Fibroblast of lung (primary cell): ENCODE measurements at regions not wholly inside any gene's neighbourhood (a gene's known extent, or its start where the extent isn't known, plus 50 kb on each side); places are given as distances from the start of the nearest gene placed in this dataset.

ENCODE experiments used
- DNase-seq, 2 donors: peaks; one replicate each; pipeline versions ENCODE4 v3.0.0 to v3.0.0-alpha.2; 2010; ENCODE audit warnings: low read depth in 2 of 2
- H2AFZ ChIP-seq: 2 replicates; pipeline ENCODE4 v1.5.1; 2012; ENCODE audit warnings: low read length, control low read depth, inconsistent platforms
- H3K27ac ChIP-seq: 2 replicates; pipeline ENCODE4 v1.5.1; 2011; ENCODE audit warnings: low read length, control low read depth; ENCODE audit not compliant: insufficient read depth
- H3K27me3 ChIP-seq: 2 replicates; pipeline ENCODE4 v1.5.1; 2011; ENCODE audit warnings: mild to moderate bottlenecking, low read length; ENCODE audit not compliant: control insufficient read depth, insufficient read depth
- H3K36me3 ChIP-seq: 2 replicates; pipeline ENCODE4 v1.5.1; 2011; ENCODE audit warnings: low read length; ENCODE audit not compliant: control insufficient read depth, insufficient read depth
- H3K4me1 ChIP-seq: 2 replicates; pipeline ENCODE4 v1.5.1; 2011; ENCODE audit warnings: low read length; ENCODE audit not compliant: control insufficient read depth, insufficient read depth; ENCODE audit errors: extremely low read depth
- H3K4me2 ChIP-seq: 2 replicates; pipeline ENCODE4 v1.5.1; 2011; ENCODE audit warnings: low read length, control low read depth; ENCODE audit not compliant: insufficient read depth; ENCODE audit errors: extremely low read depth
- H3K4me3 ChIP-seq, 4 experiments: fragments of 200-600 bp in 1 of 4; sonication (generic) in 1 of 4; replicated peaks in 1 of 4; 2 replicates each; pipeline ENCODE4 v1.5.1; 2011 to 2016; ENCODE audit warnings: low read length in 4 of 4, low read depth in 3 of 4, mild to moderate bottlenecking in 3 of 4, control low read depth in 2 of 4, inconsistent platforms in 1 of 4, mixed read lengths in 1 of 4; ENCODE audit not compliant: insufficient read depth in 1 of 4; ENCODE audit errors: control extremely low read depth in 1 of 4
- H3K79me2 ChIP-seq: 2 replicates; pipeline ENCODE4 v1.5.1; 2012; ENCODE audit warnings: mild to moderate bottlenecking, low read length, inconsistent platforms; ENCODE audit not compliant: control insufficient read depth, insufficient read depth
- H3K9ac ChIP-seq: 2 replicates; pipeline ENCODE4 v1.5.1; 2011; ENCODE audit warnings: mild to moderate bottlenecking, low read length, control low read depth; ENCODE audit not compliant: insufficient read depth
- H3K9me3 ChIP-seq: 2 replicates; pipeline ENCODE4 v1.5.1; 2012; ENCODE audit warnings: low read depth, low read length; ENCODE audit not compliant: control insufficient read depth, insufficient read depth
- H4K20me1 ChIP-seq: 2 replicates; pipeline ENCODE4 v1.5.1; 2011; ENCODE audit warnings: low read length; ENCODE audit not compliant: control insufficient read depth, insufficient read depth; ENCODE audit errors: extremely low read depth
- CTCF ChIP-seq, 2 donors: IDR thresholded peaks in 1 of 2; conservative IDR thresholded peaks in 1 of 2; 1 replicate in 1 of 2; 2 replicates in 1 of 2; pipeline ENCODE4 v1.5.1; 2011 to 2012; ENCODE audit warnings: low read length in 2 of 2, control low read depth in 1 of 2, inconsistent platforms in 1 of 2, low read depth in 1 of 2, mild to moderate bottlenecking in 1 of 2
- EZH2 ChIP-seq: IDR thresholded peaks from 2 replicates; pipeline ENCODE4 v1.5.1; 2012; ENCODE audit warnings: low read length, control low read depth, mild to moderate bottlenecking; ENCODE audit errors: missing control alignments

DNA sequence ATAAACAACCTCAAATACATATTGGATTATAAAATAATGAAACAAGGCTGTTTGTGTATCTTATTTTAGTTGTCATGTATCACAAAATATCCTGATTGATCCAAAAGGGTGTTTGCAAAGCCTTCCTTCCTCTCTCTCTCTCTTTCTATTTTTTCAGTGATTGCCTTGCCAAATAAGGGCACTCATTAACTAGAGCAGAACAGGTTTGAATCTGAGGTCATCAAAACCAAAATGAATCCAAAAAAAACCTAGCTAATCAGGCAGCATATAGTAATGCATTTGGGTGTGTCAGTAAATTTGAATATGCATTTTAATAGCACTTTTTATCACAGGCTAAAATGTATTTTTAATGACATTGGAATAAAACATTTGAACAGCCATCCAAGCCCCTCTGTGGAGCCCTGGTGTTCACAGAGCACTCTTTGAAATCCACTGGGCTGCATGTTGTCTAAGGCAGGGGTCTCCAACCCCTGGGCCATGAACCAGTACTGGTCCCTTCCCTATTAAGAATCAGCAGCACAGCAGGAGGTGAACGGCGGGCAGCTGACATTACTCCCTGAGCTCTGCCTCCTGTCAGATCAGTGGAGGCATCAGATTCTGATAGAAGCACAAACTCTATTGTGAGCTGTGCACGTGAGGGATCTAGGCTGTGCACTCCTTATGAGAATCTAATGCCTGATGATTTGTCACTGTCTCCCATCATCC lies 171.8 kb upstream of the RAI14 start:
- H3K4me1 ChIP-seq: peaks cover 15% of the 10 kb centered on the region
- no peak overlapping the region for H3K9ac ChIP-seq
- H3K36me3 ChIP-seq: no peaks in the 10 kb centered on the region
- no peaks in the 10 kb centered on the region for H3K27me3 ChIP-seq
- H3K9me3 ChIP-seq: no peaks in the 10 kb centered on the region
- TF ChIP-seq EZH2 (no peak), CTCF (conservative IDR thresholded peaks at IDR 0.05 in 1 of 2, IDR thresholded peaks at IDR 0.05 in 1 of 2; ENCODE audit: low read depth in 1 of 2, low read length in 2 of 2) (no peak)
- H4K20me1 ChIP-seq: no peaks in the 10 kb centered on the region
- no peak overlapping the region for H3K27ac ChIP-seq
- no peak overlapping the region for H2AFZ ChIP-seq
- H3K79me2 ChIP-seq: no peaks in the 10 kb centered on the region
- DNase-seq: no peak
- no peak overlapping the region for H3K4me2 ChIP-seq
- H3K4me3 ChIP-seq: no peak overlapping the region

DNA sequence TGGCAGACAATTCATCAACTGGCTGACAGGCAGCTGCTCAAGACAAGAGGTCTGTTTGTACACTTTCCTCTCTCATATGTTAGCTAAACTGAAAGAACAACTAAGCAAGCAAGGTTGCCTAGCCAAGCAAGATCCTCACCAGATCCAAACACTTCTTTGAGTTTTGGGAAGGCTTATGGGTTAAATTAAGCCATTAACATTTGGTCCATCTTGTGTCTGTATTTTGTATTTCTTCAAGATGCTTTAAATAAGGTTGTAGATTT lies 170.4 kb upstream of the RAI14 start:
- H3K4me2 ChIP-seq: no peak overlapping the region
- no peak for DNase-seq
- H2AFZ ChIP-seq: no peak overlapping the region
- no peaks in the 10 kb centered on the region for H3K36me3 ChIP-seq
- TF ChIP-seq EZH2 (no peak), CTCF (conservative IDR thresholded peaks at IDR 0.05 in 1 of 2, IDR thresholded peaks at IDR 0.05 in 1 of 2; ENCODE audit: low read depth in 1 of 2, low read length in 2 of 2) (no peak)
- H3K9ac ChIP-seq: no peak overlapping the region
- H4K20me1 ChIP-seq: no peaks in the 10 kb centered on the region
- H3K27me3 ChIP-seq: no peaks in the 10 kb centered on the region
- no peak overlapping the region for H3K4me3 ChIP-seq
- no peaks in the 10 kb centered on the region for H3K9me3 ChIP-seq
- H3K79me2 ChIP-seq: no peaks in the 10 kb centered on the region
- H3K4me1 ChIP-seq: peaks cover 17% of the 10 kb centered on the region
- H3K27ac ChIP-seq: no peak overlapping the region

GRCh38 chr5:34486160-34486848 lies 169.8 kb upstream of the RAI14 start:
- Histone ChIP-seq H3K4me1 (peaks cover 22% of the 10 kb centered on the region), H3K4me2 (no peak overlapping the region), H3K27me3 (no peaks in the 10 kb centered on the region), H3K27ac (peak overlapping the region; percentile 3), H3K9me3 (no peaks in the 10 kb centered on the region), H4K20me1 (no peaks in the 10 kb centered on the region), H3K36me3 (no peaks in the 10 kb centered on the region), H2AFZ (no peak overlapping the region), H3K9ac (no peak overlapping the region), H3K79me2 (no peaks in the 10 kb centered on the region), H3K4me3 (no peak overlapping the region)
- peak; percentile 77 to 91 for DNase-seq
- TF ChIP-seq CTCF (conservative IDR thresholded peaks at IDR 0.05 in 1 of 2, IDR thresholded peaks at IDR 0.05 in 1 of 2; ENCODE audit: low read depth in 1 of 2, low read length in 2 of 2) (peak; percentile 81 to 82), EZH2 (no peak)
